ENCODE measurements at regions not wholly inside any gene's neighbourhood (a gene's known extent, or its start where the extent isn't known, plus 50 kb on each side); places are given as distances from the start of the nearest gene placed in this dataset.

GRCh38 chr11:95434489-95435057 is 203.6 kb upstream of the SESN3 start:
- H3K27me3 Mint-ChIP-seq (ENCODE audit: low read depth), result peaks cover 3% of the 10 kb centered on the region; the same call in 1 of the 2 replicates
- ChIA-PET CTCF (interaction anchor here (1.5 kb wide), 1 partner anchor 271 kb away, joined by 4 read pairs; no protein-coding TSS in a partner anchor), POLR2A (no interaction called here)
- peaks cover 22% of the 10 kb centered on the region for H3K4me1 Mint-ChIP-seq
- TF ChIP-seq ZNF396 (CRISPR knock-in tag; IDR thresholded peaks at IDR 0.05; ENCODE audit: borderline replicate concordance), result no peak
- TF ChIP-seq RELA (CRISPR knock-in tag; IDR thresholded peaks at IDR 0.05; ENCODE audit: borderline replicate concordance), result no peak
- TF ChIP-seq ZBTB43 (CRISPR knock-in tag; IDR thresholded peaks at IDR 0.05), result no peak
- TF ChIP-seq CTCF (IDR thresholded peaks at IDR 0.05), result no peak
- no peak for TF ChIP-seq HMGXB4 (CRISPR knock-in tag; IDR thresholded peaks at IDR 0.05)
- no peak for TF ChIP-seq SP1 (CRISPR knock-in tag; conservative IDR thresholded peaks at IDR 0.05)
- no peak for TF ChIP-seq E2F1 (CRISPR knock-in tag; IDR thresholded peaks at IDR 0.05)
- no peak for TF ChIP-seq USF1 (CRISPR knock-in tag; IDR thresholded peaks at IDR 0.05)
- DNase-seq (ENCODE audit: low spot score) (no peak), ATAC-seq (no peak)
- H3K36me3 Mint-ChIP-seq, result peaks cover 17% of the 10 kb centered on the region
- no peak overlapping the region for H3K4me3 Mint-ChIP-seq
- H3K27ac Mint-ChIP-seq, result no peak overlapping the region
- H3K9me3 Mint-ChIP-seq, result peaks cover 19% of the 10 kb centered on the region

GRCh38 chr11:95434009-95434408 is 203.0 kb upstream of the SESN3 start:
- ATAC-seq (no peak), DNase-seq (ENCODE audit: low spot score) (no peak)
- no peak overlapping the region for H3K4me3 Mint-ChIP-seq
- H3K27me3 Mint-ChIP-seq (ENCODE audit: low read depth), result peaks cover 3% of the 10 kb centered on the region; the same call in 1 of the 2 replicates
- no peak overlapping the region for H3K27ac Mint-ChIP-seq
- ChIA-PET CTCF (interaction anchor here (1.0 kb wide), 1 partner anchor 279 kb away, joined by 3 read pairs; no protein-coding TSS in a partner anchor), POLR2A (no interaction called here)
- peaks cover 22% of the 10 kb centered on the region for H3K4me1 Mint-ChIP-seq
- no peak for TF ChIP-seq ZNF281 (CRISPR knock-in tag; IDR thresholded peaks at IDR 0.05)
- TF ChIP-seq ZNF121 (CRISPR knock-in tag; IDR thresholded peaks at IDR 0.05), result no peak
- TF ChIP-seq MLX (CRISPR knock-in tag; IDR thresholded peaks at IDR 0.05), result no peak
- no peak for TF ChIP-seq IRF1 (CRISPR knock-in tag; IDR thresholded peaks at IDR 0.05)
- TF ChIP-seq IRF2 (CRISPR knock-in tag; IDR thresholded peaks at IDR 0.05; ENCODE audit: borderline replicate concordance, low read depth), result no peak
- TF ChIP-seq OVOL2 (CRISPR knock-in tag; IDR thresholded peaks at IDR 0.05; ENCODE audit: borderline replicate concordance), result no peak
- no peak for TF ChIP-seq FOXJ3 (CRISPR knock-in tag; IDR thresholded peaks at IDR 0.05; ENCODE audit: borderline replicate concordance)
- no peak for TF ChIP-seq HMGXB4 (CRISPR knock-in tag; IDR thresholded peaks at IDR 0.05)
- no peak for TF ChIP-seq ATF6 (CRISPR knock-in tag; IDR thresholded peaks at IDR 0.05)
- no peak for TF ChIP-seq CBFB (CRISPR knock-in tag; IDR thresholded peaks at IDR 0.05; ENCODE audit: low read depth)
- peaks cover 19% of the 10 kb centered on the region for H3K9me3 Mint-ChIP-seq
- H3K36me3 Mint-ChIP-seq, result peaks cover 17% of the 10 kb centered on the region

All from WTC11 (cell line).